OCI-LY3 (cell line): ENCODE measurements at regions not wholly inside any gene's neighbourhood (a gene's known extent, or its start where the extent isn't known, plus 50 kb on each side); places are given as distances from the start of the nearest gene placed in this dataset.

Experiments
- EZH2phosphoT487 ChIP-seq: fragments of 200-600 bp; shearing (Covaris generic); IDR thresholded peaks from 2 replicates; pipeline ENCODE4 v1.6.1; 2018; ENCODE audit warnings: antibody characterized with exemption, mixed run types, low read depth
- TF ChIP-seq, protein P1 (sequence below): fragments of 200-600, 300-600 bp; sonication (generic); IDR thresholded peaks from 2 replicates; pipeline ENCODE4 v1.5.1; 2014; ENCODE audit warnings: antibody characterized with exemption, low read length, low read depth

DNA sequence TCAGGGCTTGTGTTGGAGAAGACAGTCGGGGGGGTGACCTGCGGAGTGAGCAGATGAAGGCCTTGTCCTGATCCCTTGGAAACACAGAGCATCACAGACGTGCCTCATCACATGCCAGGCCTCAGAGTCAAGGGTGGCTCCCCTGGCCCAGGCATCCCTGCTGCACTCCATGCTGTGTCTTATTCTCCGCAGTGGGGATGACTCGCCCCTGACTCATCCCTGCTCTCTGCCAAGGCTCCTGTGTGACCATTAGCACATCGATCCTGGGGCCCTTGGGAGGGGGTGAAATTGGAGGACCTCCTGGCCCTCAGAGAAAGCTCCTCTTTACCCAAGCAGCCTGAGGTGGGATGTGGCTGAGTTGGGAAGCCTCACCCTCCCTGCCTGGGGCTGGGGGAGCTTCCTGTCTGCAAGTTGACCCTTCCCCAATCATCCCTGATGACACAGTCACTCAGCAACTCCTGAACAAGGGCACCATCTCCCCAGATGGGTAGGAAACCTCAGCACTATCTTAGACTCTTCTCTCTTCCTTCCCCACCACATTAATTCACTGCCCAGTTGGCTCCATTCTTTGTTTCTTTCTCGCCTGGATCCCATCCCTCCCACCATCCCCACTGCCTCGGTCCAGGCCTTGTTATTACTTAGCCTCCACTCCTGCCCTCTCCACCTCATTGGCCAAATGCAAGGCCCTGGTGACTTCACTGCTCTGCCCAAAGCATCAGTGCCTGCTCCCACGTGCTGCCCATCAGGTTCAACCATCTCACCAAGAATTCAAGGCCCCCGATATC lies 74.6 kb downstream of the CAMK2N1 start:
- TF ChIP-seq, protein P1, sequence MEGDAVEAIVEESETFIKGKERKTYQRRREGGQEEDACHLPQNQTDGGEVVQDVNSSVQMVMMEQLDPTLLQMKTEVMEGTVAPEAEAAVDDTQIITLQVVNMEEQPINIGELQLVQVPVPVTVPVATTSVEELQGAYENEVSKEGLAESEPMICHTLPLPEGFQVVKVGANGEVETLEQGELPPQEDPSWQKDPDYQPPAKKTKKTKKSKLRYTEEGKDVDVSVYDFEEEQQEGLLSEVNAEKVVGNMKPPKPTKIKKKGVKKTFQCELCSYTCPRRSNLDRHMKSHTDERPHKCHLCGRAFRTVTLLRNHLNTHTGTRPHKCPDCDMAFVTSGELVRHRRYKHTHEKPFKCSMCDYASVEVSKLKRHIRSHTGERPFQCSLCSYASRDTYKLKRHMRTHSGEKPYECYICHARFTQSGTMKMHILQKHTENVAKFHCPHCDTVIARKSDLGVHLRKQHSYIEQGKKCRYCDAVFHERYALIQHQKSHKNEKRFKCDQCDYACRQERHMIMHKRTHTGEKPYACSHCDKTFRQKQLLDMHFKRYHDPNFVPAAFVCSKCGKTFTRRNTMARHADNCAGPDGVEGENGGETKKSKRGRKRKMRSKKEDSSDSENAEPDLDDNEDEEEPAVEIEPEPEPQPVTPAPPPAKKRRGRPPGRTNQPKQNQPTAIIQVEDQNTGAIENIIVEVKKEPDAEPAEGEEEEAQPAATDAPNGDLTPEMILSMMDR: no peak
- TF ChIP-seq EZH2phosphoT487: no peak
